ENCODE measurements at regions not wholly inside any gene's neighbourhood (a gene's known extent, or its start where the extent isn't known, plus 50 kb on each side); places are given as distances from the start of the nearest gene placed in this dataset.

DNA sequence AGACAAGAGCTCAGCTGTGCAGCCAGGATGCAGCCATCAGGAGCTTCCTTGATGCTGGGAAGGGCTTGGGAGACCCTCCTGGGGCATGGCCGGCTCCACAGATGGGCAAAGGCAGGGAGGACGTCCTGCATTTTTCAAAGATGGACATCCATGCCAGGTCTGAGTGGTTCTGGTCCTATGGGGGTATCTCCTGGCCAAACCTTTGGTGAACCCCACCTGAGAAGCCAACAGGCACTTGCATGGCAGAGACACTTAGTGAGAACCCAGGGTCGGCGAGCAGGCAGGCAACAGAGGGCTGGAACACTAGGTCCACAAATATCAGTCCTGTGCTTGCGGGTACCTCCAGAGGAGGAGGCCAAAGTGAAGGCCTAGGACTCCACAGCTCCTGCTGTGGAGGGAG is 70.0 kb downstream of the KCTD15 start:
- TF ChIP-seq CTCF (conservative IDR thresholded peaks at IDR 0.05), result no peak
- TF ChIP-seq ZFX (IDR thresholded peaks at IDR 0.05), result no peak
